PFSK-1 (cell line): ENCODE measurements at regions not wholly inside any gene's neighbourhood (a gene's known extent, or its start where the extent isn't known, plus 50 kb on each side); places are given as distances from the start of the nearest gene placed in this dataset.

Experiments
- FOXP2 ChIP-seq: optimal IDR thresholded peaks from 2 replicates; pipeline ENCODE3; 2011; ENCODE audit warnings: borderline replicate concordance, control low read depth, inconsistent platforms; ENCODE audit not compliant: insufficient read depth; ENCODE audit errors: extremely low read length, extremely low read depth
- POLR2AphosphoS5 ChIP-seq: IDR thresholded peaks from 2 replicates; pipeline ENCODE4 v1.6.1; 2012; ENCODE audit warnings: low read depth, mild to moderate bottlenecking, control low read depth, low read length, moderate library complexity
- SIN3A ChIP-seq: IDR thresholded peaks from 2 replicates; pipeline ENCODE4 v1.6.1; 2012; ENCODE audit warnings: mild to moderate bottlenecking, low read length, moderate library complexity, borderline replicate concordance; ENCODE audit not compliant: insufficient read depth
- TAF1 ChIP-seq: IDR thresholded peaks from 2 replicates; pipeline ENCODE4 v1.6.1; 2012; ENCODE audit warnings: low read length, control low read depth, borderline replicate concordance; ENCODE audit not compliant: insufficient read depth
- TF ChIP-seq, protein P1 (sequence below), 2 experiments: IDR thresholded peaks; 2 replicates each; pipeline versions ENCODE4 v1.6.1 to v1.8.0; 2011 to 2012; ENCODE audit warnings: low read depth in 2 of 2, low read length in 2 of 2, control low read depth in 1 of 2, inconsistent platforms in 1 of 2, mild to moderate bottlenecking in 1 of 2, moderate library complexity in 1 of 2; ENCODE audit not compliant: insufficient read depth in 1 of 2

GRCh38 chr12:124424516-124424905, 129.6 kb downstream of the RFLNA start:
- TF ChIP-seq POLR2AphosphoS5, result no peak
- TF ChIP-seq, protein P1, sequence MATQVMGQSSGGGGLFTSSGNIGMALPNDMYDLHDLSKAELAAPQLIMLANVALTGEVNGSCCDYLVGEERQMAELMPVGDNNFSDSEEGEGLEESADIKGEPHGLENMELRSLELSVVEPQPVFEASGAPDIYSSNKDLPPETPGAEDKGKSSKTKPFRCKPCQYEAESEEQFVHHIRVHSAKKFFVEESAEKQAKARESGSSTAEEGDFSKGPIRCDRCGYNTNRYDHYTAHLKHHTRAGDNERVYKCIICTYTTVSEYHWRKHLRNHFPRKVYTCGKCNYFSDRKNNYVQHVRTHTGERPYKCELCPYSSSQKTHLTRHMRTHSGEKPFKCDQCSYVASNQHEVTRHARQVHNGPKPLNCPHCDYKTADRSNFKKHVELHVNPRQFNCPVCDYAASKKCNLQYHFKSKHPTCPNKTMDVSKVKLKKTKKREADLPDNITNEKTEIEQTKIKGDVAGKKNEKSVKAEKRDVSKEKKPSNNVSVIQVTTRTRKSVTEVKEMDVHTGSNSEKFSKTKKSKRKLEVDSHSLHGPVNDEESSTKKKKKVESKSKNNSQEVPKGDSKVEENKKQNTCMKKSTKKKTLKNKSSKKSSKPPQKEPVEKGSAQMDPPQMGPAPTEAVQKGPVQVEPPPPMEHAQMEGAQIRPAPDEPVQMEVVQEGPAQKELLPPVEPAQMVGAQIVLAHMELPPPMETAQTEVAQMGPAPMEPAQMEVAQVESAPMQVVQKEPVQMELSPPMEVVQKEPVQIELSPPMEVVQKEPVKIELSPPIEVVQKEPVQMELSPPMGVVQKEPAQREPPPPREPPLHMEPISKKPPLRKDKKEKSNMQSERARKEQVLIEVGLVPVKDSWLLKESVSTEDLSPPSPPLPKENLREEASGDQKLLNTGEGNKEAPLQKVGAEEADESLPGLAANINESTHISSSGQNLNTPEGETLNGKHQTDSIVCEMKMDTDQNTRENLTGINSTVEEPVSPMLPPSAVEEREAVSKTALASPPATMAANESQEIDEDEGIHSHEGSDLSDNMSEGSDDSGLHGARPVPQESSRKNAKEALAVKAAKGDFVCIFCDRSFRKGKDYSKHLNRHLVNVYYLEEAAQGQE (IDR thresholded peaks at IDR 0.05; ENCODE audit: insufficient read depth in 1 of 2, low read depth in 2 of 2, low read length in 2 of 2), result no peak
- no peak for TF ChIP-seq SIN3A
- no peak for TF ChIP-seq TAF1
- no peak for TF ChIP-seq FOXP2

GRCh38 chr12:124423761-124424515, 129.0 kb downstream of the RFLNA start:
- TF ChIP-seq, protein P1 (IDR thresholded peaks at IDR 0.05; ENCODE audit: insufficient read depth in 1 of 2, low read depth in 2 of 2, low read length in 2 of 2), result no peak
- TF ChIP-seq SIN3A (no peak), TAF1 (no peak), POLR2AphosphoS5 (no peak), FOXP2 (no peak)

DNA sequence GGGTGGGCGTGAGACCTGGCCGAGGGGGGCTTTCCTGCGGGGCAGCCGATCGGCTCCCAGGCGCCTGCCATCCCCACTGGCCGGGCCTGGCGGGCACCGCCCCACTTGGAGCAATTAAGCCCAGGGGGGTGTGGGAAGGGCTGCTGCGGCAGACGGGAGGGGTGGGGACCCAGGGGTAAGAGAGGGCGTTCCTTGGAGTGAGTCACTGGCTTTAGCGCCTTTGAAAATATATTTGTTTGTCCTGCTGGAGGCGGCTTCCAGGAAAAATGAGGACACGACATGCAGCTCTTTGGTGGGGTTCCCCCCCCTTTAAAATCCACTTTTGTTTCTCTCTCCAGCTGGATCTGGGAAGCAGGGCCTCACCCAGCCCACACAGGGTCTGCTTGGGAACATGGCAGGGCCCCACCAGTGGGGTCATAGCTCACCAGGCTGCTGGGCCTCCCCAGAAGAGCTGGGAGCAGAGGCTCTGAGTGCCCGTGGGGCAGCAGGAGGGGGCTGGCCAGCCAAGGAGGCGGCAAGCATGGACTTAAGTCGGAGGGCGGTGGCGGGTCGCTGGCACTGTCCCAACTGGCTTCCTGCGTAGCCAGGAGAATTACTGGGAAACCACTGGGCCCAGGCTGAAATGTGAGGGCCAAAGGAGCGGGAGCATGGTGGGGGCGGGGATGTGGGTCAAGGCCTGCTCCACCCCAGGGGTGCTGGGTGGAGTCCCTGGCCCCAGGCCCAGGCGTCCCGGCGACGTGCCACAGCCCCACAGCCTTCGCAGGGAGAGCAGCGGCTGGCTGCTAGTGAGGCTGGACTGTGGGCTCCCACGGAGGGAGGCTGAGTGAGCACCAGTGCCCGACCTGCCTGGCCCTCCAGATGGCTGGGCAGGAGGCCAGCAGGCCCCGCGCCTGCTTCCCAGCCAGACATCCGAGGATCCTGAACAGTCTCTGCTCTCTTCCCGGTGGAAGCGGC, 128.0 kb downstream of the RFLNA start:
- TF ChIP-seq, protein P1 (IDR thresholded peaks at IDR 0.05; ENCODE audit: insufficient read depth in 1 of 2, low read depth in 2 of 2, low read length in 2 of 2), result no peak
- TF ChIP-seq SIN3A (no peak), TAF1 (no peak), POLR2AphosphoS5 (no peak), FOXP2 (no peak)

DNA sequence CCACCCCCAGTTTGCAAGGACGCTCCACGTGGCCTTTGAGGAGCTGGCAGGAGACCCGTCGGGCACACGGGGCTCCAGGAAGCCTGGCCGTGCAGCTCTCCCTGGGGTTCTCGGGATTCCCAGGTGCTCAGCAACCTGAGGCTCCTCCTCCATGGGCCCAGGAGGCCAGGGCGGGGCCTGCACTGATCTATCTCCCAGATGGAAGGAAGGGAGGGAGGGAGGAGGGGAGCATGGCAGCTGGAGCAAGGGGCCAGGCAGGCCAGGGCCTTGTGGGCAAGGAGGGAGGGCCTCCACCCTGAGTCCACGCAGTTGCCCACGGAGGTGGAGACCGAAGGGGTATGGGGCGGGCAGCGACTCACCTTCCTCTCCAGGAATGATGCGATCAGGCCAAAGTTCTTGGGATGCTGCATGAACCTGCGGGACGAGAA, 127.3 kb downstream of the RFLNA start:
- TF ChIP-seq FOXP2 (no peak), POLR2AphosphoS5 (no peak), TAF1 (no peak), SIN3A (no peak)
- TF ChIP-seq, protein P1 (IDR thresholded peaks at IDR 0.05; ENCODE audit: insufficient read depth in 1 of 2, low read depth in 2 of 2, low read length in 2 of 2), result no peak
